GM18502 (cell line): ENCODE measurements at regions not wholly inside any gene's neighbourhood (a gene's known extent, or its start where the extent isn't known, plus 50 kb on each side); places are given as distances from the start of the nearest gene placed in this dataset.

Experiments
- ATAC-seq: cut with Tn5 transposase; IDR thresholded peaks from one replicate; pipeline ENCODE4 v1.9.1; 2021; ENCODE audit warnings: mild to moderate bottlenecking; ENCODE audit not compliant: unreplicated experiment, poor library complexity

GRCh38 chr13:39100996-39101738, 62.9 kb downstream of the NHLRC3 start:
- no peak for ATAC-seq

GRCh38 chr13:39102981-39103490, 64.8 kb downstream of the NHLRC3 start:
- no peak for ATAC-seq

GRCh38 chr13:39105110-39105509, 66.9 kb downstream of the NHLRC3 start:
- ATAC-seq, result no peak

GRCh38 chr13:39106216-39107005, 68.2 kb downstream of the NHLRC3 start:
- ATAC-seq, result no peak

GRCh38 chr13:39107561-39107960, 69.3 kb downstream of the NHLRC3 start:
- ATAC-seq, result no peak

GRCh38 chr13:39108783-39109182, 70.5 kb downstream of the NHLRC3 start:
- ATAC-seq, result no peak

- no peak for ATAC-seq
Observed at GRCh38 chr13:39110518-39111097, 72.4 kb downstream of the NHLRC3 start.

GRCh38 chr13:39111145-39111544, 72.9 kb downstream of the NHLRC3 start:
- ATAC-seq, result no peak

- no peak for ATAC-seq
Observed at GRCh38 chr13:39119422-39119821, 81.2 kb downstream of the NHLRC3 start.

GRCh38 chr13:39123578-39123977, 85.3 kb downstream of the NHLRC3 start:
- no peak for ATAC-seq

GRCh38 chr13:39129213-39129612, 91.0 kb downstream of the NHLRC3 start:
- ATAC-seq, result no peak

GRCh38 chr13:39130301-39130700, 92.0 kb downstream of the NHLRC3 start:
- ATAC-seq, result no peak

GRCh38 chr13:39132286-39133230, 94.3 kb downstream of the NHLRC3 start:
- ATAC-seq, result no peak

GRCh38 chr13:39133781-39134180, 95.5 kb downstream of the NHLRC3 start:
- no peak for ATAC-seq

GRCh38 chr13:39134574-39134973, 96.3 kb downstream of the NHLRC3 start:
- no peak for ATAC-seq

- no peak for ATAC-seq
Observed at GRCh38 chr13:39144391-39144790, 106.1 kb downstream of the NHLRC3 start.

- no peak for ATAC-seq
Observed at GRCh38 chr13:39144941-39145533, 106.8 kb downstream of the NHLRC3 start.

GRCh38 chr13:39148513-39148961, 110.3 kb downstream of the NHLRC3 start:
- no peak for ATAC-seq

GRCh38 chr13:39149896-39150295, 111.6 kb downstream of the NHLRC3 start:
- ATAC-seq, result no peak

- ATAC-seq, result no peak
Observed at GRCh38 chr13:39154041-39154440, 115.8 kb downstream of the NHLRC3 start.
